ENCODE measurements at regions not wholly inside any gene's neighbourhood (a gene's known extent, or its start where the extent isn't known, plus 50 kb on each side); places are given as distances from the start of the nearest gene placed in this dataset.
"Not testable (repeated sequence)": the region's sequence is repeated elsewhere in the genome, so short reads cannot be mapped to it uniquely, and the experiment has no call there.

DNA sequence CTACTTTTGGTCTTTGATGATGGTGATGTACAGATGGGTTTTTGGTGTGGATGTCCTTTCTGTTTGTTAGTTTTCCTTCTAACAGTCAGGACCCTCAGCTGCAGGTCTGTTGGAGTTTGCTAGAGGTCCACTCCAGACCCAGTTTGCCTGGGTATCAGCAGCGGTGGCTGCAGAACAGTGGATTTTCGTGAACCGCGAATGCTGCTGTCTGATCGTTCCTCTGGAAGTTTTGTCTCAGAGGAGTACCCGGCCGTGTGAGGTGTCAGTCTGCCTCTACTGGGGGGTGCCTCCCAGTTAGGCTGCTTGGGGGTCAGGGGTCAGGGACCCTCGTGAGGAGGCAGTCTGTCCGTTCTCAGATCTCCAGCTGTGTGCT, 56.6 kb upstream of the TNFAIP8 start:
- not testable (repeated sequence) for DNase-seq, H3K36me3 ChIP-seq, H3K27me3 ChIP-seq, H3K4me3 ChIP-seq, H3K9me3 ChIP-seq

- H3K27me3 ChIP-seq, DNase-seq, H3K4me3 ChIP-seq, H3K36me3 ChIP-seq, H3K9me3 ChIP-seq: not testable (repeated sequence)
These were observed 56.1 kb upstream of the TNFAIP8 start for GRCh38 chr5:119299615-119300310.

DNA sequence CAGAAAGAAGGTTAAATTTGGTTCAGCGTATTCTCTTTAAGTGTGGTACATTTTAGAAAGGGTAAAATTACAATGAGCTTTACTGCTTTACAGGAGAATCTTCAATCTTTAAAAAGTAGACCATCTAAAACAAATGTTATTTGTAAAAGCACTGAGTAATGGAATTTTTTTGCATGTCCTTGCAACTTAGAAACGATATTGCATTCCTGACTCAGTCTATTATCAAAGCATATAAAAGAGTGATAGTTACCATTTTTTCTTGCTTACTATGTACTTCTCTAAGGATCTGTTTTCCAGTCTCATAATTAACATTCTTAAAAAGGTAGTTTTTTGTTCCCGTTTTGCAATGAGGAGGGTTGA, 55.5 kb upstream of the TNFAIP8 start:
- no peaks in the 10 kb centered on the region for H3K27me3 ChIP-seq
- H3K36me3 ChIP-seq = no peaks in the 10 kb centered on the region
- H3K9me3 ChIP-seq = peaks cover 6% of the 10 kb centered on the region; the same call in 1 of the 2 replicates
- no peak overlapping the region for H3K4me3 ChIP-seq
- no peak for DNase-seq

- no peak for DNase-seq
- Histone ChIP-seq H3K9me3 (peaks cover 5% of the 10 kb centered on the region; the same call in 1 of the 2 replicates), H3K4me3 (no peak overlapping the region), H3K36me3 (no peaks in the 10 kb centered on the region), H3K27me3 (no peaks in the 10 kb centered on the region)
These were observed 54.6 kb upstream of the TNFAIP8 start for GRCh38 chr5:119301210-119301609.

- H3K9me3 ChIP-seq = 0 out of 2 replicates have a peak, but pooled peaks cover 2% of the 10 kb centered on the region
- H3K36me3 ChIP-seq = no peaks in the 10 kb centered on the region
- DNase-seq = no peak
- no peak overlapping the region for H3K4me3 ChIP-seq
- no peaks in the 10 kb centered on the region for H3K27me3 ChIP-seq
These were observed 53.9 kb upstream of the TNFAIP8 start for GRCh38 chr5:119301906-119302305.

DNA sequence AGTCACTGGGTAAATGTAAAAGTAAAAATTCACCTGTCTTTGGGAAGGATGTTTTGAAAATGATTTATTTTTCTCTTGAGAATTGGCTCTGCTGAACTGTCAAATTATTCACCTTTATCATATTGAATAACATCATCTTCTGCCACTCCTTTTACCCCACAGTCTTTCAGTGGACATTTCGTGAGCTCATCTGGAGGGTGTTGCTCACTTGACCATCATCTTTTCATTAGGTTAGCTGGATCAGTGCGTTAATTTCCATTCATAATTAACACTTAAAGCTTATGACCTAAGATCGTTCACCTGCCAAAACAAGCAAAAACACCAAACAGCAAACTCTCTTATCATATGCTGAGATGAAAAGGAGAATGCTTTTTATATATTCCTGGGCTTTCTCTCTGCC, 53.4 kb upstream of the TNFAIP8 start:
- H3K9me3 ChIP-seq = no peaks in the 10 kb centered on the region
- DNase-seq = no peak
- no peaks in the 10 kb centered on the region for H3K36me3 ChIP-seq
- H3K27me3 ChIP-seq = no peaks in the 10 kb centered on the region
- no peak overlapping the region for H3K4me3 ChIP-seq

DNA sequence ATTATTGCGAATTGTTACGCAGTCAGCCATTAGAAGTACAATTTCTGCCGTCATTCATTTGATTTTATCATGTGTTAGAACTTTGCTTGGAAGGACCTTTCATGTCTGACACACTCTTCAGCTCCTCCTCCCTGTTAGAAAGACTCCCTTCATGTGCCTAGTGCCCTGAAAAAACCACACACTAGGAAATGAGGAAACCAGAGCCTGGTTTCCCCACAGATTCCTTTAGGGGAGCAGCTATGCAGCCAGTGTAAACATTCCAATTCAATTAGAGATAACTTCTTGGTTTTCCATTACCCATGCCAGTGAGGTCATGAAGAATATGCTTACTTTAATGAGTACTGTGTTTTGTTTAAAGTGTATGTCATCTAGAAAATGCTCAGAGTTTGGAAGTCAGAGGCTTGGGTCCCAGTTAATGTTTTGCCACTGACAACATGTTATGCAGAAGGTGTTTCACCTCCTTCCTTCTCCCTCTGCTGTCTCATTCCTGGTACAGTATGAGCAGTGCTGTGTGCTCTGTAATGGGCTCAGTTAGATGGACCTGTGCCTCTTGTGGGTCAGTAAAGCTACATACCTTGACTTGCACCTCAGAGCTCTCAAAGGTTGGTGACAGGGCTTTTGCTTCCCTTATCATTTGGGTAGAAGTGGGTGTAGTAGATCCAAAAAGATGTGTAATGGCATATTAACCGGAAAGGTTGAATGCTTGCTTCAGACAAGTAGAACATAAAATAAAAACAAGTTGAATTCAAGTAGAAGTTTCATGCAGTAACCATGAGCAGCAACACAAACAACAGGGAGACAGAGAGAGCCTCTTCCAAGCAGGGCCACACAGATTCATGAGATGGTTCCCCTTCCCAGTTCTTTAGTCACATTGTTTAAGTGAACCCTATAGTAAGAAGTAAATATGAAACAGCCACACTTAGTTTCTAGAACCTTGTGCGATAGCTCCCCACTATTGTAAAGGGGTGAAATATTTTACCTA, 52.6 kb upstream of the TNFAIP8 start:
- H3K4me3 ChIP-seq = no peak overlapping the region
- peak; percentile 80 for DNase-seq
- H3K36me3 ChIP-seq = no peaks in the 10 kb centered on the region
- H3K27me3 ChIP-seq = no peaks in the 10 kb centered on the region
- H3K9me3 ChIP-seq = no peaks in the 10 kb centered on the region

- no peak overlapping the region for H3K4me3 ChIP-seq
- no peaks in the 10 kb centered on the region for H3K27me3 ChIP-seq
- no peaks in the 10 kb centered on the region for H3K36me3 ChIP-seq
- no peaks in the 10 kb centered on the region for H3K9me3 ChIP-seq
- no peak for DNase-seq
These were observed 51.2 kb upstream of the TNFAIP8 start for GRCh38 chr5:119304439-119305211.

Measured in MG63 (cell line).